Breast epithelium (tissue), 4 donors: ENCODE measurements at regions not wholly inside any gene's neighbourhood (a gene's known extent, or its start where the extent isn't known, plus 50 kb on each side); places are given as distances from the start of the nearest gene placed in this dataset.
"Not testable (repeated sequence)": the region's sequence is repeated elsewhere in the genome, so short reads cannot be mapped to it uniquely, and the experiment has no call there.

Source experiments
- DNase-seq, 2 donors: peaks; one replicate each; pipeline ENCODE4 v3.0.0-alpha.2; 2019; ENCODE audit warnings: low spot score in 2 of 2
- H3K27ac ChIP-seq, 2 donors: fragments of 200-600 bp; sonication (generic) in 1 of 2; one replicate each; pipeline ENCODE4 v1.5.1; 2016 to 2019; ENCODE audit warnings: mild to moderate bottlenecking in 1 of 2
- H3K27me3 ChIP-seq, 2 donors: fragments of 200-600 bp; sonication (generic) in 1 of 2; one replicate each; pipeline versions ENCODE4 v1.5.1 to v1.6.0; 2017 to 2019; ENCODE audit warnings: control low read depth in 1 of 2, mild to moderate bottlenecking in 1 of 2
- H3K36me3 ChIP-seq: fragments of 200-600 bp; one replicate; pipeline ENCODE4 v1.5.1; 2019
- H3K4me1 ChIP-seq, 2 donors: fragments of 200-600 bp; sonication (generic); one replicate each; pipeline ENCODE4 v1.5.1; 2016 to 2019; ENCODE audit warnings: control low read depth in 1 of 2
- H3K4me3 ChIP-seq, 3 donors: fragments of 200-600 bp; sonication (generic); 1 replicate in 2 of 3; 2 replicates in 1 of 3; pipeline ENCODE4 v1.5.1; 2016 to 2019; ENCODE audit warnings: mild to moderate bottlenecking in 3 of 3, moderate library complexity in 2 of 3
- H3K9me3 ChIP-seq, 2 donors: fragments of 200-600 bp; sonication (generic) in 1 of 2; one replicate each; pipeline ENCODE4 v1.5.1; 2016 to 2019; ENCODE audit warnings: control low read depth in 1 of 2
- POLR2A ChIP-seq: fragments of 450-650 bp; IDR thresholded peaks from one replicate; pipeline ENCODE4 v1.6.1; 2016; ENCODE audit warnings: antibody characterized with exemption, mild to moderate bottlenecking, moderate library complexity
- POLR2AphosphoS5 ChIP-seq, 3 donors: sonication (generic); formaldehyde crosslinking; IDR thresholded peaks; one replicate each; pipeline ENCODE4 v1.6.1; 2017; ENCODE audit warnings: antibody characterized with exemption in 3 of 3
- intact Hi-C: fragments of 100-400 bp; cut with DNase I; formaldehyde crosslinking; loops from one replicate; pipeline ENCODE4 v1.15.1; 2023; ENCODE audit warnings: low total_unique reads
- TF ChIP-seq, protein P1 (sequence below), 3 donors: fragments of 450-650 bp; IDR thresholded peaks; one replicate each; pipeline ENCODE4 v1.5.1; 2016 to 2017; ENCODE audit warnings: antibody characterized with exemption in 3 of 3, mild to moderate bottlenecking in 3 of 3, moderate library complexity in 3 of 3

DNA sequence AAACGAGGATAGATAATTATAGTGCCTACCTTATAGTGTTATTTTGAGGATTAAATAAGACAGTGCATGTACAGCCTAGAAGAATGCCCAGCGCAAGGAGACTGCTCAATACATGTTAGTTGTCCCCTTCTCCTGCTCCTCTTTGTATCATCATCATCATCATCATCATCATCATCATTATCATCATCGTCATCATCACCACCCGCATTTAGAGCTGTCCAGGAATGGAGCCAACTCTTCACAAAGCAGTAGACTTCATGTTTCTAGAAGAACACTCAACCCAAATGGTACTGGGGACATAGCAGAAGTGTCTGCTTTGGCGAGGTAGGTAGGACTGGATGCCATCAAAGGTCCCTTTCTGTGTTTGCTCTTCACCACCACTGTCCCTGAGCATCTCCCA is 116.0 kb downstream of the TRIM43 start:
- no peak overlapping the region for H3K27ac ChIP-seq
- intact Hi-C loops, result no loop called here
- H3K4me3 ChIP-seq, result no peak overlapping the region
- H3K4me1 ChIP-seq, result no peaks in the 10 kb centered on the region
- no peaks in the 10 kb centered on the region for H3K9me3 ChIP-seq
- TF ChIP-seq, protein P1, sequence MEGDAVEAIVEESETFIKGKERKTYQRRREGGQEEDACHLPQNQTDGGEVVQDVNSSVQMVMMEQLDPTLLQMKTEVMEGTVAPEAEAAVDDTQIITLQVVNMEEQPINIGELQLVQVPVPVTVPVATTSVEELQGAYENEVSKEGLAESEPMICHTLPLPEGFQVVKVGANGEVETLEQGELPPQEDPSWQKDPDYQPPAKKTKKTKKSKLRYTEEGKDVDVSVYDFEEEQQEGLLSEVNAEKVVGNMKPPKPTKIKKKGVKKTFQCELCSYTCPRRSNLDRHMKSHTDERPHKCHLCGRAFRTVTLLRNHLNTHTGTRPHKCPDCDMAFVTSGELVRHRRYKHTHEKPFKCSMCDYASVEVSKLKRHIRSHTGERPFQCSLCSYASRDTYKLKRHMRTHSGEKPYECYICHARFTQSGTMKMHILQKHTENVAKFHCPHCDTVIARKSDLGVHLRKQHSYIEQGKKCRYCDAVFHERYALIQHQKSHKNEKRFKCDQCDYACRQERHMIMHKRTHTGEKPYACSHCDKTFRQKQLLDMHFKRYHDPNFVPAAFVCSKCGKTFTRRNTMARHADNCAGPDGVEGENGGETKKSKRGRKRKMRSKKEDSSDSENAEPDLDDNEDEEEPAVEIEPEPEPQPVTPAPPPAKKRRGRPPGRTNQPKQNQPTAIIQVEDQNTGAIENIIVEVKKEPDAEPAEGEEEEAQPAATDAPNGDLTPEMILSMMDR (IDR thresholded peaks at IDR 0.05), result no peak
- TF ChIP-seq POLR2A (no peak), POLR2AphosphoS5 (IDR thresholded peaks at IDR 0.05) (no peak)
- no peaks in the 10 kb centered on the region for H3K36me3 ChIP-seq
- no peaks in the 10 kb centered on the region for H3K27me3 ChIP-seq
- DNase-seq, result no peak

DNA sequence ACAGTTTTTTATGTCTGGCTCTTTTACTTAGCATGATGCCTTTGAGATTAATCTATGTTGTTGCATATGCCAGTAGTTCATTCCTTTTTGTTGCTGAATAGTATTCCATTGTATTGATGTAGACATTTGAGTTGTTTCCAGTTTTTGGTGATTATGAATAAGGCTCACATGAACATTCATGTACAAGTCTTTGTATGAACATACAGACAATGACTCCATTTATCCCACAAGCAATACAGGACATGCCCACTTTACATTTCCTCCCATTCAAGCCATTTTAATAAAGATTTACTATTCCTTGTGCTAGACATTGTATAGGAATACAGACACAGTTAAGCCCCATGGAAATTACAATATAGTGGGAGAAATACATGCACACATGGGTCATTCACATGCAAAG is 118.0 kb downstream of the TRIM43 start:
- Histone ChIP-seq H3K9me3 (no peaks in the 10 kb centered on the region), H3K27ac (no peak overlapping the region), H3K36me3 (no peaks in the 10 kb centered on the region), H3K4me1 (no peaks in the 10 kb centered on the region), H3K4me3 (no peak overlapping the region), H3K27me3 (no peaks in the 10 kb centered on the region)
- no peak for DNase-seq
- intact Hi-C loops, result no loop called here
- TF ChIP-seq POLR2AphosphoS5 (IDR thresholded peaks at IDR 0.05) (no peak), POLR2A (no peak)
- TF ChIP-seq, protein P1 (IDR thresholded peaks at IDR 0.05), result no peak

DNA sequence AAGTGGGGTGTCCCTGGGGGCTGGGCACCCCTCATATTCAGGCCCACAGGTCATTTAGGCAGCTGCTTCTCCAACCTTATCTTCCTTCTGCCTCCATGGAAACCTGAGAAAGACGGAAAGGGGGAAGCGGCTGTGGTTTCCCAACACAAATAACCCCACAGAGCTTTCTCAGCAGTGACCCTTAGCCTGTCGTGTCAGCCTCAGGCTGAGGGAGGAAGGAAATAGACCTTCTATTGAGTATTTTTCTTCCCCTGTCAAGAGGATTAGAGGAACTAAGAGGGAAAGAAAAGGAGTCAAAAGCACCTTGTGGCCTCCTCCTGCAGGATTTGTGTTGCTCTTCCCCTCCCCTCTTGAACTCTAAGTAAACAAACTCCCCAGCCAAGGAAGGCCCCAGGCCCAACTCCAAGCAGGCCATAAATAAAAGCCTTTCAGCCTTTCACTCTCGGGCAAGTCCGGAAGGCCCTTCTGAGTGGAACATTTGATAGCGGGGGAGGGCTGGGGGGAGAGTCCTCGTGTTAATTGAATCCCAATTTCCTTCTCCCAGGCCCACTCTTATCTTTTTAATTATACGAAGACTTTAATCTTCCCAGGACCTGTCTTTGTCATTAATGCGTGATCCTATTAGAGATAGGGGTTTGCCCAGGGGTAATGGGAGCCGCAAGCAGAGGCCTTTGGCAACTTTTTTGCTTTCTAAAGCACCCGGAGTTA is 121.8 kb downstream of the TRIM43 start:
- intact Hi-C loops, H3K36me3 ChIP-seq, DNase-seq, H3K9me3 ChIP-seq, H3K27me3 ChIP-seq, H3K4me3 ChIP-seq, H3K4me1 ChIP-seq, H3K27ac ChIP-seq: not testable (repeated sequence)

DNA sequence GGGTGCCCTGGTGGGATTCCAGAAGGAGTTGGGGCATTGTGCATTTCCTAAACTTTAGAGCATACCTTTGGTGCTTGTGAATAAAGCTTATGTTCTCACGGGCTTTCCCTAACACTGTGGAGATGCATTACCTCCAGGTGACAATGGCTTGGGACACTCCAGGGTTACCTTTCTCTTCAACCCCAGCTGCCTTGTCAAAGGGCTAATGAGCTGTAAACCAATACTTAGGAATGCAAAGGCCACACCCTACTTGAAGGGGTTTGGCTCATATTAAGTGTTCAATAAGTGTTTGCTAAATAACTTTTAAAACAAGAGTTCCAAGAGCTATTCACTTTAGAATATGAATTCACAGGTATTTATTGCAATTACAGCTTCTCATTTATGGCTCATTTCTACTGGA is 122.6 kb downstream of the TRIM43 start:
- DNase-seq, H3K9me3 ChIP-seq, H3K27me3 ChIP-seq, intact Hi-C loops, H3K4me1 ChIP-seq, H3K36me3 ChIP-seq, H3K4me3 ChIP-seq, H3K27ac ChIP-seq: not testable (repeated sequence)

DNA sequence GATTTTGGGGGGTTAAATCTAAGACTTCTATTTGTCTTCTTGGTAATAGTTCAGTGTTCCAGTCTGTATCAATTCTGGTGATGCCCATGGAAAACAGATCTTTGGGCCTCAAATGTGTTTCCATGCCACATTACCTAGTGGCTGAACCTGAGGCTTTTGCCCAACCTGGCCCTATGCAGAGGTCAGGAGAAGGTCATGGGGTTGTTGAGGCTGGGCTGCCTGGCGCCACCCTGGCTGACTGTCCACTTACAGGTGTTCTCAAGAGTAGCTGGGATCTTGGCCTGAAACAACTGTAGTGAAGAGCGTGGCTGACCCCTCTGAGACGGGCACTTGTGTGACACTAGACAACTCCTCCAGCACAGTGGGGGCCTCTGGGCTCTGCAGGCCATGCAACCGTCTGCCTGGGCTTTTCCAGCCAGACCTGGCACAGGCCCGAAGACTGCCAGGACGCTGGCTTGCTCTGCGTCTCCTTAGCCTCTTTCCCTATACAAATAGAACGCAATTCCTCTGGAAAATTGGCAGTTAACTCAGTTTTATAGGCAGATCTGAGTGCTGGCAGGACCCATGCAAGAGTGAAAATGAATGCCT is 127.8 kb downstream of the TRIM43 start:
- H3K27ac ChIP-seq, result no peak overlapping the region
- H3K9me3 ChIP-seq, result no peaks in the 10 kb centered on the region
- no peak for TF ChIP-seq POLR2A
- TF ChIP-seq POLR2AphosphoS5 (IDR thresholded peaks at IDR 0.05), result no peak
- TF ChIP-seq, protein P1 (IDR thresholded peaks at IDR 0.05), result no peak
- H3K36me3 ChIP-seq, result no peaks in the 10 kb centered on the region
- H3K4me3 ChIP-seq, result no peak overlapping the region
- H3K4me1 ChIP-seq, result no peaks in the 10 kb centered on the region
- intact Hi-C loops, result no loop called here
- DNase-seq, result no peak
- no peaks in the 10 kb centered on the region for H3K27me3 ChIP-seq

DNA sequence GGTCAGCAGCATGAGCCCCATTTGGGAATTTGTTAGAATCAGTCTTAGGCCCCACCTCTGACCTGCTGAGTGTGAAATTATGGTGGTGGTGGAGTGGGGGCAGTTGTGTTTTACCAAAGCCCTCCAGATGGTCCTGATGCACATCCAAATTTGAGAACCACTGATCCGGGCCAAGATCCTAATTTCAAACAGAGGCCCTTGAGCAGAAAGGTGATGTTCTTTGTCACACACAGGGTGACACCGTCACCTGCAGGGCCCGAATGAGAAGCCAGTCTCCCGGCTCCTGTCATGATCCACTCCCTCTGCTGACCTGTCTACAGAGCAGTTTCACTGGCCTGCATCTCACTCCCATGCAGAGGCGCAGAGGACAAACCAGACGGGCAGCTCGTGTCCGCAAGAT is 129.9 kb downstream of the TRIM43 start:
- intact Hi-C loops, result no loop called here
- TF ChIP-seq, protein P1 (IDR thresholded peaks at IDR 0.05), result no peak
- TF ChIP-seq POLR2A, result no peak
- TF ChIP-seq POLR2AphosphoS5 (IDR thresholded peaks at IDR 0.05), result no peak

More for the DNA sequence above, 129.9 kb downstream of the TRIM43 start:
- DNase-seq, result no peak
- Histone ChIP-seq H3K4me3 (no peak overlapping the region), H3K9me3 (no peaks in the 10 kb centered on the region), H3K36me3 (no peaks in the 10 kb centered on the region), H3K4me1 (no peaks in the 10 kb centered on the region), H3K27ac (no peak overlapping the region), H3K27me3 (no peaks in the 10 kb centered on the region)
